Choroid plexus epithelial cell (primary cell): ENCODE measurements at regions not wholly inside any gene's neighbourhood (a gene's known extent, or its start where the extent isn't known, plus 50 kb on each side); places are given as distances from the start of the nearest gene placed in this dataset.
A peak's percentile ranks its signal among the peaks of the same experiment; 100 is the strongest.
"Not testable (repeated sequence)": the region's sequence is repeated elsewhere in the genome, so short reads cannot be mapped to it uniquely, and the experiment has no call there.

ENCODE experiments used
- DNase-seq: peaks from one replicate; pipeline ENCODE4 v3.0.0-alpha.2; 2010; ENCODE audit warnings: low read depth
- H3K4me3 ChIP-seq: 2 replicates; pipeline ENCODE4 v1.5.1; 2011; ENCODE audit warnings: low read depth, mild to moderate bottlenecking, control low read depth, low read length, moderate library complexity
- TF ChIP-seq, protein P1 (sequence below): conservative IDR thresholded peaks from 2 replicates; pipeline ENCODE4 v1.5.1; 2011; ENCODE audit warnings: low read depth, mild to moderate bottlenecking, control low read depth, inconsistent platforms, low read length, moderate library complexity

DNA sequence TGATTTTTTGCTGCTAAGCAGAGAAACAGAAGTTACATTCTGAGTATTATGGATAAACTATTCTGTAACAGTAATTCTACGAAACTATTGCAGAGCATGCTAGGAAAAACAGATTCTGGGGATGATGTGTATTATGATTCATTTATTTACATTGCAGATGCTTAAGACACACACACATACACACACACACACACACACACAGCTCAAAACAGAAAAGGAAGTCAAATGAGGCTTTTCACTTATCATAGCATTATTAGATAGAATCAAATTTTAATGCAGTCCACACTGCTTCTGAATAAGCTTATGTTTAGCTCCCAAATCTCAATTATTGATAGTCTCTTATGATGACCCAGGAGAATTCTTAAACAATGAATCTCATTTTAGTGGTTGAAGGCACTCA, 307.2 kb downstream of the HGF start:
- TF ChIP-seq, protein P1, sequence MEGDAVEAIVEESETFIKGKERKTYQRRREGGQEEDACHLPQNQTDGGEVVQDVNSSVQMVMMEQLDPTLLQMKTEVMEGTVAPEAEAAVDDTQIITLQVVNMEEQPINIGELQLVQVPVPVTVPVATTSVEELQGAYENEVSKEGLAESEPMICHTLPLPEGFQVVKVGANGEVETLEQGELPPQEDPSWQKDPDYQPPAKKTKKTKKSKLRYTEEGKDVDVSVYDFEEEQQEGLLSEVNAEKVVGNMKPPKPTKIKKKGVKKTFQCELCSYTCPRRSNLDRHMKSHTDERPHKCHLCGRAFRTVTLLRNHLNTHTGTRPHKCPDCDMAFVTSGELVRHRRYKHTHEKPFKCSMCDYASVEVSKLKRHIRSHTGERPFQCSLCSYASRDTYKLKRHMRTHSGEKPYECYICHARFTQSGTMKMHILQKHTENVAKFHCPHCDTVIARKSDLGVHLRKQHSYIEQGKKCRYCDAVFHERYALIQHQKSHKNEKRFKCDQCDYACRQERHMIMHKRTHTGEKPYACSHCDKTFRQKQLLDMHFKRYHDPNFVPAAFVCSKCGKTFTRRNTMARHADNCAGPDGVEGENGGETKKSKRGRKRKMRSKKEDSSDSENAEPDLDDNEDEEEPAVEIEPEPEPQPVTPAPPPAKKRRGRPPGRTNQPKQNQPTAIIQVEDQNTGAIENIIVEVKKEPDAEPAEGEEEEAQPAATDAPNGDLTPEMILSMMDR: no peak
- DNase-seq: peak; percentile 86
- no peak overlapping the region for H3K4me3 ChIP-seq

DNA sequence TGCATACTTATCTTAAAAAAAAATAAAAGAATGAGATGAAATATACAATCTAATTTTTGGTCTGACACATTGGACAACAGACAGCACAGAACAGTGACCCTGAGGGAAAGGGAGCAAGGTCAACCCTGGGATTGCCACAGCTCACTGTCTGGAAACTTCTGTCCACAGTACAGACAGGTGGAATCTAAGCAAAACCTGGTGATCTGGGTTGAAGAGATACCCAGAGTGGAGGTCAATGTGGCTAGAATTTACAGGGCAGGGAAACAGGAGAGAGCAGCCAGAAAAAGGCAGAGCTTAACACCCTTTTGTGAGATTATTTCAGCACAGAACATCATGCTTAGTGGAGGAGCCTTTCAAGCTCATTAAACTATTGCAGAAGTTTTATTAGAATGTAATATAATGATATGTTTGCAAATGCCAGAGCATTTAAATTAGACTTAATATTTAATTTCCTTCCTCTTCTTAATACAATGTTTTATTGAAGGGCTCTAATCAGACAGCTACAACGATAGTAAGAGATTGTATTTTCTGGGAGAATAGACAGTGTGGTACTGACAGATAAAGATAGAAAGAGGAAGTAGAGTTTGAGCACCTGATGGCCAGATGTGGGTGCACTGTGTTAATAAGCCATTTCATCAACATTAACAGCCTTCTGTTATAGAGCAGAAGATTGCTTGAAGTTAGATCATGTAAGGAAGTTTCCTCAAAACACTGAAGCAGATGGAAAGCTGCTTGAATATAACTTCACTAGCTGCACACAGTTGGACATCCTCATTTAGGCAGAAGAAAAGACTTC, 309.4 kb downstream of the HGF start:
- DNase-seq: no peak
- TF ChIP-seq, protein P1: no peak
- H3K4me3 ChIP-seq: no peak overlapping the region

DNA sequence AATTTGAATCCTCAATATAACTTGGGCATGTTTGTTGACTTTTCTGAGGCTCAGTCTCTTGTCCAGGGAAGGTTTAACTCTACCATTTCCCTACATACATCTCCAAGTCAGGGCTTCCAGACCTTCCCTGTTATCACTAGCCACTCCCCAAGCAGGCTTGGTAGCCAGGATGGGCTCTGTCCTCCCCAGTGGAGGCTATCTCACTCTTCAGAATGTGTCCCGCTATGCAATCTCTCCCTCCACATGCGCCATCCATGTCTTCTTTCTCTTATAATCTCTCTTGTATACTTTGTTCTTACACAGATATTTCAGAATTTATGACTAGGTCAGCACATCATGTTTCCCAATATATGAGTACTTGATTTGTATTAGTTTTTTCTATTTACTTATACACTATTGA, 310.4 kb downstream of the HGF start:
- TF ChIP-seq, protein P1: no peak
- no peak for DNase-seq

DNA sequence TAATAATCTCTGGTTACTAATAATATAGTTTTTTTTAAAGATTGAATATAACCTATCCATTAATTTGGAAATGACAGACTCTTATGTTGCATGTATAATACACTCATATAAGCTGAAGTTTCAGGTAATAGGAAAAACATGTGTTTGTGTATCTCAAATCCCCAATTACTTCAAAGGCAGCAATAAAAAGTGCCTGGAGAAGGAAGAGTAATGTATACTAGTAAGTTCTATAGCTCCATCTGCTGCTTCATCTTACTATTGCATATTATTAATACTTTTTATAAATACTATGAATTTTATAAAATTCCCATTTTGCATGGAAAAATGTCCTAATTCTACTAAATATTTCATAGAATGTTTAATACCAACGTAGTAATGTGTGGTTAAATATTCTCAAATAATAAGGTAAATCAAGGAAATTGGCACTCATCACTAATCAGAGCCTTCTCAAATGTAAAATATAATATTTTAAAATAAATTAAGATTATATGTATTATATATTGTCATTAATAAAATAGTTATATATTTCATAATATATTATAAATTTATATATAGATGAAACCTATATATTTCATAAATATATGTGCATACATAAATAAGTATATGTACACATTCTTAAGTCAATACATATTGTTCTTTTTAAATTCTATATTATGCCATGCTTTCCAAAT, 311.9 kb downstream of the HGF start:
- peak; percentile 70 for DNase-seq
- TF ChIP-seq, protein P1: peak; percentile 57
- no peak overlapping the region for H3K4me3 ChIP-seq

More for the DNA sequence above, 310.4 kb downstream of the HGF start:
- no peak overlapping the region for H3K4me3 ChIP-seq

DNA sequence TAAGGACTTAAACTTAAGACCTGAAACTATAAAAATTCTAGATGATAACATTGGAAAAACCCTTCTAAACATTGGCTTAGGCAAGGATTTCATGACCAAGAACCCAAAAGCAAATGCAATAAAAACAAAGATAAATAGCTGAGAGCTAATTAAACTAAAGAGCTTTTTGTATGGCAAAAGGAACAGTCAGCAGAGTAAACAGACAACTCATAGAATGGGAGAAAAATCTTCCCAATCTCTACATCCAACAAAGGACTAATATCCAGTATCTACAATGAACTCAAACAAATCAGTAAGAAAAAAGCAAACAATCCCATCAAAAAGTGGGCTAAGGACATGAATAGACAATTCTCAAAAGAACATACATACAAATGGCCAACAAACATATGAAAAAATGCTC, 316.1 kb downstream of the HGF start:
- DNase-seq, H3K4me3 ChIP-seq: not testable (repeated sequence)

DNA sequence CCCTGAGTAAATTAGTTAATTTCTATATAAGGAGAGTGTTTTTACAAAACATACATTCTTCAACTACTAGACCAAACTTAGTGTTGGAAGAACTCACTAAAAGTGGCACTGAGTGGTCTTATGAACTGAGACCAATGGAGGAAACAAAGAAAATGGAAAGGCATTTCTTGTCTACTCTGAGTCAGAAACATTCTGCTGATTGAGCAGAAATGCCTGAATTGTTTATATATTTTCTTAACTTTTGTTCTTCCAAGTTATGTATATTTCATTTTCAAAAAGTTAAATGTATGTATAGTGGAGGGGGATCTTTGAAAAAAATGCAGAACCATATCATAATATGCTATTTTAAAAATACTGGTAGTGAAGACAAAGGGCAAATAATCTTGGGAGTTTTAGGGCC, 320.7 kb downstream of the HGF start:
- DNase-seq: peak; percentile 35
- TF ChIP-seq, protein P1: no peak

DNA sequence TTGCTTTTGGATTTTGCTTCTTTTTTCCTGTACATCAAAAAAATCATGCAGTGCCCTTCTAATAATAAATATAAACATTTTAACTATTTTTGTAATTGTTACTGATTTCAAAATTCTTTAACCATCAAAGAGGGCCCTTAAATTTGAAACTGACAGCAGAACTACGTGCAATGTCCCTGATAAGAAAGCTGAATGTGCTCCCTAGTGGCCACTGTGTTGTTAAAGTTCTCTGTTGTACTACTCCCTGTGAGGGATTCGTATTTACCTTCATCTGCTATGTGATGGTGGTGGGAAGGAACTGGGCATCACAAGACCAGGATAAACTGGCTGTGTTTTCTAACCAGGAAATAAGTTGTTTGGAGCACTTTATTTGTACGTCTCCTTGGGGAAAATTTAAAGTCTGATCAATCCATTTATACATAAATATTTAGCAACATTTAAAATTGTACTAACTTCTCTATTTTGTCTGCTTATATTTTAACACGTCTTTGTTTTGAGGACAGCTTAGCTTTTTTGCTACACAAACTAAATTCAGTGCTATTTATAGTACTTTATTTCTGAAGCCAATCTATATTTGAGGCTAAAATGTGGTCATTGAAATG, 322.4 kb downstream of the HGF start:
- no peak overlapping the region for H3K4me3 ChIP-seq
- TF ChIP-seq, protein P1: peak; percentile 74
- DNase-seq: peak; percentile 89

More for the DNA sequence above, 320.7 kb downstream of the HGF start:
- H3K4me3 ChIP-seq: no peak overlapping the region
